Dermis blood vessel endothelial cell (primary cell): ENCODE measurements at regions not wholly inside any gene's neighbourhood (a gene's known extent, or its start where the extent isn't known, plus 50 kb on each side); places are given as distances from the start of the nearest gene placed in this dataset.

Experiments used
- DNase-seq: peaks from one replicate; pipeline ENCODE4 v3.0.0; 2010

- DNase-seq: no peak
Observed at GRCh38 chr12:21993438-21993981, 52.3 kb upstream of the ABCC9 start.

DNA sequence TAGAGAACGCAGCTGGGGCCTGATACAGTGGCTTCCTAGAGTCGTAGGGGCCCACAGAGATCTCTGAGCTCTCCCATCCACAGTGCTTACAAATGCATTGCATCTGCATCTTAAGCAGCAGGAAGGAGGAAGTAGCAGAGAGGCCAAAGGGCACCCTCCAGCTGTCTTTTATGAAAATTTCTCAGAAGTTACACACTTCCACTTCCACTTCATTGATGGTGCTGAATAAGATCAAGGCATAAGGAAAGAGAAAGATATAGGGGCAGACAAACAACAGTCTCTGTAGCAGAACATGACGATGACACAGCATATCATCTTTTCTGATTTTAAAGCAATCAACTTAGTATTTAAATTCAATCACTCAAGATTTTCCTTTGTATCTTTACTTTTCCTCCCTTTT lies 51.6 kb upstream of the ABCC9 start:
- DNase-seq: peak; percentile 77

DNA sequence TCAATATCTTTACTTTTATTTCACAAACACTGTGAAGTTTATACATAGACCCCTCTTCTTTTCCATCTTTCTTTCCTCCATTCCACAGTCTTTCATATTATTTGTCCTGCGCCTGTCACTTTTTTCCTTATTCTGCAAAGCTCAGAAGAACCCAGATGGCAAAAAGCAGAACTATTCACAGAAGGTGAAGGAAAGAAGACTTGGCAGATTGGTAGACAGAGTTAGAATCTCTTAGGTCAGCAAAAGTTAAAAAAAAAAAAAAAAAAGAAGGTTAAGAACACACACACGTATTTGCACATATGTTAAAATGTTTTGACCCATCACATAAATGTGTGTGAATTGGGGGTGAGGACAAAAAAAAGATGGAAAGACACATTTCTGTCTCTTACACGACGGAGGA lies 50.3 kb upstream of the ABCC9 start:
- DNase-seq: no peak
